ENCODE measurements at regions not wholly inside any gene's neighbourhood (a gene's known extent, or its start where the extent isn't known, plus 50 kb on each side); places are given as distances from the start of the nearest gene placed in this dataset.

GRCh38 chr5:90307322-90307721 is 102.2 kb downstream of the CETN3 start:
- TF ChIP-seq, protein P1, sequence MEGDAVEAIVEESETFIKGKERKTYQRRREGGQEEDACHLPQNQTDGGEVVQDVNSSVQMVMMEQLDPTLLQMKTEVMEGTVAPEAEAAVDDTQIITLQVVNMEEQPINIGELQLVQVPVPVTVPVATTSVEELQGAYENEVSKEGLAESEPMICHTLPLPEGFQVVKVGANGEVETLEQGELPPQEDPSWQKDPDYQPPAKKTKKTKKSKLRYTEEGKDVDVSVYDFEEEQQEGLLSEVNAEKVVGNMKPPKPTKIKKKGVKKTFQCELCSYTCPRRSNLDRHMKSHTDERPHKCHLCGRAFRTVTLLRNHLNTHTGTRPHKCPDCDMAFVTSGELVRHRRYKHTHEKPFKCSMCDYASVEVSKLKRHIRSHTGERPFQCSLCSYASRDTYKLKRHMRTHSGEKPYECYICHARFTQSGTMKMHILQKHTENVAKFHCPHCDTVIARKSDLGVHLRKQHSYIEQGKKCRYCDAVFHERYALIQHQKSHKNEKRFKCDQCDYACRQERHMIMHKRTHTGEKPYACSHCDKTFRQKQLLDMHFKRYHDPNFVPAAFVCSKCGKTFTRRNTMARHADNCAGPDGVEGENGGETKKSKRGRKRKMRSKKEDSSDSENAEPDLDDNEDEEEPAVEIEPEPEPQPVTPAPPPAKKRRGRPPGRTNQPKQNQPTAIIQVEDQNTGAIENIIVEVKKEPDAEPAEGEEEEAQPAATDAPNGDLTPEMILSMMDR (IDR thresholded peaks at IDR 0.05; ENCODE audit: control extremely low read depth in 1 of 3, insufficient read depth in 1 of 3, low read depth in 1 of 3, low read length in 3 of 3), result no peak
- TF ChIP-seq CHD7 (IDR thresholded peaks at IDR 0.05; ENCODE audit: insufficient replicate concordance, low read length), result no peak
- no peak for TF ChIP-seq GTF2F1 (IDR thresholded peaks at IDR 0.05; ENCODE audit: borderline replicate concordance, low read depth, low read length)
- no peak for TF ChIP-seq HDAC6 (IDR thresholded peaks at IDR 0.05; ENCODE audit: low read depth, low read length)
- TF ChIP-seq, protein P2, sequence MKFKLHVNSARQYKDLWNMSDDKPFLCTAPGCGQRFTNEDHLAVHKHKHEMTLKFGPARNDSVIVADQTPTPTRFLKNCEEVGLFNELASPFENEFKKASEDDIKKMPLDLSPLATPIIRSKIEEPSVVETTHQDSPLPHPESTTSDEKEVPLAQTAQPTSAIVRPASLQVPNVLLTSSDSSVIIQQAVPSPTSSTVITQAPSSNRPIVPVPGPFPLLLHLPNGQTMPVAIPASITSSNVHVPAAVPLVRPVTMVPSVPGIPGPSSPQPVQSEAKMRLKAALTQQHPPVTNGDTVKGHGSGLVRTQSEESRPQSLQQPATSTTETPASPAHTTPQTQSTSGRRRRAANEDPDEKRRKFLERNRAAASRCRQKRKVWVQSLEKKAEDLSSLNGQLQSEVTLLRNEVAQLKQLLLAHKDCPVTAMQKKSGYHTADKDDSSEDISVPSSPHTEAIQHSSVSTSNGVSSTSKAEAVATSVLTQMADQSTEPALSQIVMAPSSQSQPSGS (IDR thresholded peaks at IDR 0.05; ENCODE audit: low read length), result no peak
- TF ChIP-seq POLR2AphosphoS5 (IDR thresholded peaks at IDR 0.05; ENCODE audit: low read depth, low read length), result no peak
- TF ChIP-seq CREB1 (IDR thresholded peaks at IDR 0.05), result no peak
- no peak for TF ChIP-seq TAF1 (IDR thresholded peaks at IDR 0.05; ENCODE audit: low read depth, low read length)
- TF ChIP-seq POLR2A (IDR thresholded peaks at IDR 0.05; ENCODE audit: control extremely low read depth in 1 of 2, low read depth in 2 of 2, low read length in 2 of 2), result no peak
- TF ChIP-seq BCL11A (IDR thresholded peaks at IDR 0.05; ENCODE audit: low read depth in 2 of 2, low read length in 2 of 2), result no peak
- TF ChIP-seq EP300 (IDR thresholded peaks at IDR 0.05; ENCODE audit: borderline replicate concordance in 1 of 2, low read depth in 2 of 2, low read length in 2 of 2), result no peak
- TF ChIP-seq ZNF274 (IDR thresholded peaks at IDR 0.05; ENCODE audit: borderline replicate concordance, extremely low read depth, low read length), result no peak
